GM12878 (cell line): ENCODE measurements at regions not wholly inside any gene's neighbourhood (a gene's known extent, or its start where the extent isn't known, plus 50 kb on each side); places are given as distances from the start of the nearest gene placed in this dataset.

Experiments
- ATF3 ChIP-seq: IDR thresholded peaks from 2 replicates; pipeline ENCODE4 v1.6.1; 2011; ENCODE audit warnings: low read depth, mild to moderate bottlenecking, low read length, moderate library complexity, borderline replicate concordance; ENCODE audit errors: extremely low read depth
- SUZ12 ChIP-seq: fragments of 200-600 bp; sonication (generic); IDR thresholded peaks from one replicate; pipeline ENCODE4 v1.6.1; 2018; ENCODE audit warnings: antibody characterized with exemption, mild to moderate bottlenecking; ENCODE audit not compliant: unreplicated experiment
- TAF1 ChIP-seq: IDR thresholded peaks from 2 replicates; pipeline ENCODE4 v1.6.1; 2011; ENCODE audit warnings: mild to moderate bottlenecking, low read depth, low read length, borderline replicate concordance

- no peak for TF ChIP-seq ATF3
- TF ChIP-seq TAF1: no peak
- TF ChIP-seq SUZ12: no peak
These were observed 183.8 kb upstream of the ZC3H15 start for GRCh38 chr2:186302263-186302662.
